ENCODE measurements at regions not wholly inside any gene's neighbourhood (a gene's known extent, or its start where the extent isn't known, plus 50 kb on each side); places are given as distances from the start of the nearest gene placed in this dataset.
"Not testable (repeated sequence)": the region's sequence is repeated elsewhere in the genome, so short reads cannot be mapped to it uniquely, and the experiment has no call there.

- no peak overlapping the region for H3K4me3 ChIP-seq (ENCODE audit: low read depth, low read length)
- DNase-seq (ENCODE audit: low read depth), result no peak
These were observed 160.4 kb upstream of the RORA start for GRCh38 chr15:61389334-61390028.

GRCh38 chr15:61387675-61388074 lies 158.6 kb upstream of the RORA start:
- no peak overlapping the region for H3K4me3 ChIP-seq (ENCODE audit: low read depth, low read length)
- peak; percentile 36 for DNase-seq (ENCODE audit: low read depth)

- H3K4me3 ChIP-seq (ENCODE audit: low read depth, low read length), result no peak overlapping the region
- peak; percentile 97 for DNase-seq (ENCODE audit: low read depth)
These were observed 154.3 kb upstream of the RORA start for GRCh38 chr15:61383421-61383820.

- peak; percentile 51 for DNase-seq (ENCODE audit: low read depth)
- H3K4me3 ChIP-seq (ENCODE audit: low read depth, low read length), result no peak overlapping the region
These were observed 153.8 kb upstream of the RORA start for GRCh38 chr15:61382927-61383326.

DNA sequence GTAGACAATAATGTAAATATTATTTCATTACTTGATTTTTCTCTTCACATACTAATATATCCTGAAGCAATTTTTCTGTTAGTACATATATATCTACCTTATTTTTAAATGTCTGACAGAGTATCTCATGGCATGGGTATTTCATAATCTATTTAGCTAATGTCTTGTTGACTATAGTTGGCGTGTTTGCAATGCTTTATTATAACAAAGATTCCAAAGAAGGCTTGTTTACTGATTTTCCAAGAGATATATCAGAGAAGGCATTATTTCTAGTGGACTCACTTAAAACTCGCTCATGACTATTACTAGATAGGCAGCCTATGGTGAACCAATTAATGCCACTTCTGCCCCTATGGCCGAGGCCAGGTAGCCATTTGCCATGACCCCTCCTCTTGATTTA lies 152.4 kb upstream of the RORA start:
- H3K4me3 ChIP-seq (ENCODE audit: low read depth, low read length), result no peak overlapping the region
- no peak for DNase-seq (ENCODE audit: low read depth)

GRCh38 chr15:61380270-61380669 lies 151.2 kb upstream of the RORA start:
- no peak for DNase-seq (ENCODE audit: low read depth)

GRCh38 chr15:61379005-61379404 lies 149.9 kb upstream of the RORA start:
- no peak overlapping the region for H3K4me3 ChIP-seq (ENCODE audit: low read depth, low read length)
- DNase-seq (ENCODE audit: low read depth), result no peak

More at GRCh38 chr15:61380270-61380669, 151.2 kb upstream of the RORA start:
- no peak overlapping the region for H3K4me3 ChIP-seq (ENCODE audit: low read depth, low read length)

GRCh38 chr15:61376961-61377360 lies 147.9 kb upstream of the RORA start:
- no peak for DNase-seq (ENCODE audit: low read depth)
- H3K4me3 ChIP-seq (ENCODE audit: low read depth, low read length), result no peak overlapping the region

DNA sequence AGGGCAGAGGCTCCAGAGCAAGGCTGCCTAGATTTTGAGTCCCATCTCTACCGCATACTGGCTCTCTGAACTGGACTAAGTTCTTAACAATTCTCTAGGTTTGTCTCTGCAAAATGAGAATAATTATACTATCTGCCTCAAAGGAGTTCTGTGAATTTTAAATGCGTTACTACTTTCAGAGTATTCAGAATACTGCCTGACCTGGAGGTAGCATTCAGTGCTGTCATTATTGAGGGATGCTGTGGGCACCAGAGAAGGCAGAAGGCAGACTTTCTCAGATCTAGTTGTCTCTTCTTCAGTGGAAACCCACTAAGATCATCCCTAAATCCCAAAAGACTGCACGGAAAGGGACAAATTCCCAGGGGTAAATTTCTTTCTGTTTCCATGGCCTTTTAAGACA lies 147.4 kb upstream of the RORA start:
- no peak overlapping the region for H3K4me3 ChIP-seq (ENCODE audit: low read depth, low read length)
- DNase-seq (ENCODE audit: low read depth), result no peak

DNA sequence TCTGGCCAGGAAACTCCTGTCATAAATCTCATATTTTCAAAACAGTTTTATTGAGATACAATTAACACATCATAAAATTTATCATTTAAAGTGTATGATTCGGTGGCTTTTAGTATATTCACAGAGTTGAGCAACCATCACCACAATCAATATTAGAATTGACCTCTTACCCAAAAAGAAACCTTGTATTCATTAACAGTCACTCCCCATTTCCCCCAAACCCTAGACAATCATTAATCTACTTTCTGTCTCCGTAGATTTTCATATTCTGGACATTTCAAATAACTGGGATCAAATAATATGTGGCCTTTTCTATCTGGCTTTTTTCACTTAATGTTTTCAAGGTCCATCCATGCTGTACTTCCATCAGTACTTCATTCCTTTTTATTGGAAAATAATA lies 145.7 kb upstream of the RORA start:
- no peak for DNase-seq (ENCODE audit: low read depth)
- no peak overlapping the region for H3K4me3 ChIP-seq (ENCODE audit: low read depth, low read length)

GRCh38 chr15:61367953-61368352 lies 138.9 kb upstream of the RORA start:
- no peak for DNase-seq (ENCODE audit: low read depth)

GRCh38 chr15:61364871-61365270 lies 135.8 kb upstream of the RORA start:
- no peak overlapping the region for H3K4me3 ChIP-seq (ENCODE audit: low read depth, low read length)
- DNase-seq (ENCODE audit: low read depth), result no peak

More at GRCh38 chr15:61367953-61368352, 138.9 kb upstream of the RORA start:
- no peak overlapping the region for H3K4me3 ChIP-seq (ENCODE audit: low read depth, low read length)

DNA sequence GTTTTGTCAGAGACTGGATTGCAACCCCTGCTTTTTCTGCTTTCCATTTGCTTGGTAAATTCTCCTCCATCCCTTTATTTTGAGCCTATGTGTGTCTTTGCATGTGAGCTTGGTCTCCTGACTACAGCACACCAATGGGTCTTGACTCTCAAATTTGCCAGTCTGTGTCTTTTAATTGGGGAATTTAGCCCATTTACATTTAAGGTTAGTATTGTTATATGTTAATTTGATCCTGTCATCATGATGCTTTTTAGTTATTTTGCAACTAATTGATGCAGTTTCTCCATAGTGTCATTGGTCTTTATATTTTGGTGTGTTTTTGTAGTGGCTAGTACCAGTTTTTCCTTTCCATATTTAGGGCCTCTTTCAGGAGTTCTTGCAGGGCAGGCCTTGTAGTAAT lies 133.8 kb upstream of the RORA start:
- not testable (repeated sequence) for H3K4me3 ChIP-seq (ENCODE audit: low read depth, low read length); DNase-seq (ENCODE audit: low read depth)

- DNase-seq (ENCODE audit: low read depth), result no peak
These were observed 115.2 kb upstream of the RORA start for GRCh38 chr15:61344293-61344692.

GRCh38 chr15:61342390-61342789 lies 113.3 kb upstream of the RORA start:
- DNase-seq (ENCODE audit: low read depth), result no peak
- no peak overlapping the region for H3K4me3 ChIP-seq (ENCODE audit: low read depth, low read length)

More at GRCh38 chr15:61344293-61344692, 115.2 kb upstream of the RORA start:
- no peak overlapping the region for H3K4me3 ChIP-seq (ENCODE audit: low read depth, low read length)

DNA sequence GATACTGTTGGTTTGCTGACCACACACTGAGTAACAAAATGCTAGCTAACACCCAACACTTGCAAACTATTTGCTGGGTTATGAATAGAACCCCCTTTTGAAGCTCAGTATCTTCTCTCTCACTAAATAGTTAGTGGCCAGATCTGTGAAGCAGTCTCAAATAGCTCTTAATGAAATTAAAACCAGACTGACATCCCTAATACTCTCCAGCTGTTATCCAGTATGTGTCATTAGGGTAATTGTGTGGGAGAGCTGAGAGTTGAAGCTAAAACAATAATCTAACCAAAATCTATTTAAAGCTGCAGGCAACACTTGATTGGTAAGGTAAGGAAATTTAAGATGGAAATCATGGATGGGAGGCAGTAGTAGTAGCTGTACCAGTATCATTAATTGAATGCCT lies 110.4 kb upstream of the RORA start:
- H3K4me3 ChIP-seq (ENCODE audit: low read depth, low read length), result no peak overlapping the region
- DNase-seq (ENCODE audit: low read depth), result no peak

DNA sequence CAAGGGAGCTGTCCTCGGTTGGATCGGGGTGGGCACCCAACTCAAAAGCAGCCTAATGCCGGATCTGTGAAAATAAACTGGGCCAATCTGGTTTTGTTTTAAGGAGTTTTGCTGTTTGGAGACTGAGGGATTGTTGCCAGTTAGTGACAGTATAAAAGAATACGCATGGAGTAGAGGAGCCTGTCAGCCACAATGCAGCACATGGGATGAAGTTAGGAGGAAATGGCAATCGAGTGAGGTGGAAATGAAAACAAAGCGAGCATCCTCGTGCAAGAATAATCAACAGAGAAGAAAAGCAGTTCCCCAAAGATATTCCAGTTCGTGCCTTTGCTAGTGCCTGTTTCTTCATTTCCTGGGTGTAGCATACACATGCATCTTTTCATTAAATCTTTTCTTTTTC lies 108.4 kb upstream of the RORA start:
- DNase-seq (ENCODE audit: low read depth), result no peak
- no peak overlapping the region for H3K4me3 ChIP-seq (ENCODE audit: low read depth, low read length)

DNA sequence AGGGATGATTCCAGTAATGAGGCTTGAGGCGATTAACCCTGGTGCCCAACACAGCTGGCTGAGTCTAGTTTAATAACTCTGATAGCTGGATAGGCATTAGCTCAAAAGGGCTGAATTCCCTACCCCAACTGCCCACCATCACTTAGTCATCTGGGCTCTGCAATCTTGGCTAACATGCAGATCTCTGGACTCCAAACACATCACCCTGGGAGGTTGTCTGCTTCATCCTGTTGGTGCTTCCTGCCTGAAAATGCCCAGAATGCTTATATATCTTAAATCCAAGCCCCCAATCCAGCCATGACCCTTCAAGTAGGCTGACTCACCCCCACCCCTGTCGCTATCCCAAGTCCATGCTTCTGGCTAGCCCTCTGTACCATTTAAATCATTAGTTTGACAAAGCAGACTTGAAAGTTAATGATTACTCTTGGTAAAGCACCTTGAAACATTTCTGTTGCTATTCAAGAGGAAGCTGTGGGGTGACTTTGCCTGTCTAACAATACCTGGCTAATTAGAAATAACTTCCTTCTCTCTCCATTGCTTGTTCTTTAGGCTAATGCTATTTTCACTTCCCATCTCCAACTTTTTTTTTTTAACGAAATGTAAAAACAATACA lies 107.0 kb upstream of the RORA start:
- H3K4me3 ChIP-seq (ENCODE audit: low read depth, low read length), result no peak overlapping the region

DNA sequence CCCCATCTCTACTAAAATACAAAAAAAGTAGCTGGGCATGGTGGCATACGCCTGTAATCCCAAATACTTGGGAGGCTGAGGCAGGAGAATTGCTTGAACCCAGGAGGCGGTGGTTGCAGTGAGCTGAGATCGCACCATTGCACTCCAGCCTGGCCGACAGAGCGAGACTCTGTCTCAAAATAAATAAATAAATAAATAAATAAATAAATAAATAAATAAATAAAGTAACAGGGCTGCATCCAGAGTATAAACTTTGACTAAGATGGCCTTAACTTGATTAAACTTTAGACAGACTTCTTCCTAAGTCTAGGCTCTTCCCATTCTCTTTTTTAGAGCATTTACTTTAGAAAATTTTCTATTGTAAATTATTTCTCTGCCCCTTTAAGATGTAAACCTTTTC lies 105.6 kb upstream of the RORA start:
- H3K4me3 ChIP-seq (ENCODE audit: low read depth, low read length); DNase-seq (ENCODE audit: low read depth): not testable (repeated sequence)

More for the DNA sequence above, 107.0 kb upstream of the RORA start:
- peak; percentile 16 for DNase-seq (ENCODE audit: low read depth)

- no peak overlapping the region for H3K4me3 ChIP-seq (ENCODE audit: low read depth, low read length)
- DNase-seq (ENCODE audit: low read depth), result no peak
These were observed 101.9 kb upstream of the RORA start for GRCh38 chr15:61331019-61331418.

GRCh38 chr15:61327019-61327631 lies 98.0 kb upstream of the RORA start:
- no peak overlapping the region for H3K4me3 ChIP-seq (ENCODE audit: low read depth, low read length)
- DNase-seq (ENCODE audit: low read depth), result no peak

Data from skeletal muscle cell (primary cell).